NOMO-1 treated with dmso at 0.1 percent for 144 hours (cell line): ENCODE measurements at regions not wholly inside any gene's neighbourhood (a gene's known extent, or its start where the extent isn't known, plus 50 kb on each side); places are given as distances from the start of the nearest gene placed in this dataset.

Experiments used
- DNase-seq: peaks from one replicate; lab custom pipeline; 2025; ENCODE audit not compliant: unreplicated experiment; lab: John Stamatoyannopoulos, UW

DNA sequence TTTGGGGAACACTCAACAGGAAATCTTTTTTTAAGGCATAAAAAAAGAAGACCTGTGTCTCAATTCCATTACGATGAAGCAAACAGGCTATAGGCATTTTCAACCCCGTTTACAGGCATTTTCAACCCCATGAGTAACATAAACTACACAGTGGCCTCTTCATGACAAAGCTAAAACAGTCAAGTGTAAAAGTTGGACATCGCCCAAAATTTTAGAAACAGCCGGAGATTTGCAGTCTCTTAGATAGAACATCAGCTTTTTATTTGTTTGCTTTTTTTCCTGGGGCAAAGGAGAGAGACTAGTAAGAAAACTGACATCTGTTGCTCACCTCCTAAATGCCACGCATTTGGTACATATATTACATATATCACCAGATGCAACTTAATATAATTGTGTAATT is 173.7 kb downstream of the CMPK2 start:
- no peak for DNase-seq

DNA sequence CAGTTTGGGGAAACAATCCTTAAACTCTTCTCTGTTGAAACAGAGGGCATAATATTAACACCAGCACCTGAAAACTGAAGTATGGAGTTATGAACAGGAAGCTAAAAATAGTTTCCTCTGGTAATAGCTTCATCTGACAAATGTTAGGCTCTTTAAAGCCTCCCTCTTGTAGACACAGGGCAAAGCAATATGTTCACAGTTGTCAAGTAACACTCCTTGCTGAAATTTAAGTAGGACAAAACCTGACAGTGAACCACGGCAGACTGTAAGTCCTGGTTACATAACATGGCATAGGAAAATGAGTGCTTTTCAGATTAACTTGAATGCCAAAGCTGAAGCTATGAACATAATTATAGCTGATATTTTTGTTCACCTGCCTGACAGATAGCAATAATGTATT is 172.9 kb downstream of the CMPK2 start:
- DNase-seq: no peak

DNA sequence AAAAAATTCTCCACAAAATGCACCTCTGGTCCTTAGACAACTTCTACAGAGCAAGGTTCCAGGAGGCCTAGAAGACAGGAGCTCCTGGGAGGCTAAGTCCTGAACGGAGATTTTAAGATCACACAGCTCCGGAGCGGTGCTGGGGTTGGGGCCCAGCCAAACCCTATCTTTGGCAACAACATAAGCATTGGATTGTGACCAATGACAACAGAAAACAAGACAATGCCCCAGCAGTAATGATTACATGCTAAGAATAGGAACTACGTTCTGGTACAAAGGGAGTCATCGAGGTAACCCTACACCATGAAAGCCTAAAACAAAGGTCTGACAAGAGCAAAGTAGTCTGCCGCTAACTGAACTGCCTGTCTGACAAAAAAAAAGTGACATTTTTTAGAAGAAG is 171.2 kb downstream of the CMPK2 start:
- no peak for DNase-seq

DNA sequence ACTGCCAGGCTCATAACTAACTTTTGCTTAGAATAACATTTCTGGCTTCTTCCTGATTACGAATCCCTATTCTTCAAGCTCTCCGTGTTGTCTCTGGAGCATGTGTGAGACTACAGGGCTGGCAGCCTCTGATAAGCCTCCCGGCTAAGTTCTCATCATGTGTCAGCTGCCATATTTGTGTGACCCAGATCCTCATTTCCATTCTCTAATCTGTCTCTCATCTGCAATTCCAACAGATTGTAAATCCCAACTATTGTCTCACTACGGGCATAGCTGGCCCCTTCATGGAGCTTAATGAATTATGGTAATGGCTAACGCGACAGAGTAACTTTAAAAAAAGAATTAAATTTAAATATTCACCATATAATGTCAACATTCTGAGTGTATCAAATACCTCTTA is 165.4 kb downstream of the CMPK2 start:
- no peak for DNase-seq

DNA sequence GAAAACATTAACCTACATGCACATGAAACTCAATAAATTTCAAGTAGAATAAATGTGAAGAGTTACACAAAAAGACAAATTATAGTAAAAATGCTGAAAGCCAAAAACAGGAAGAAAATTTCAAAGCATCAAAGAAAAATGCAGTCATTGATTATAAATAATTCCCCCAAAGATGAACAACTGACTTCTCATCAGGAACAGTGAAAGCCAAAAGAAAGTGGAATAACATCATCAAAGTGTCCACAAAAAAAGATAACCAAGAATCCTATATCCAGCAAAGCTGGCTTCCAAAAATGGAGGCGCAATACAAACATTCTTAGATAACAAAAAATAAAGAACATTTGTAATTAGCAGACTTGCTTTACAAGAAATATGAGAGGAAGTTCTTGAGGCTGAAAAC is 161.6 kb downstream of the CMPK2 start:
- DNase-seq: no peak

DNA sequence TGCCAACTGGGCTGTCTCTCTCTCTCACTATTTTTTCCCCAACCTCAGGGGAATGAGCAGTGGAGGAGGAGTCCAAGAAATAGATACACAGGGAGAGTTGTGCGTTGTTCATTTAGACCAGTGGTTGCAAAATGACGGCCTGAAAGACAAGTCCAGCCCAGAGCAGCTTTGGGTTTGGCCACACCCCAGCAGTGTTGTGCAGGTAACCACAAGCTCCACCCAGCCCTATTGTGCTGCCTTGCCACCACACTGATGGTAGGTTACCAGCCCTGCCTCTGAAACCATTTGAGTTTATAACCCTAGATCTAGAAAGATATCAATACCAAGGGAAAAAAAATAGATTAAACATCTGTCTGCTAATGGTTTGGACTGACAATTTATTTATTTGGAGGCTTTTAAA is 144.3 kb downstream of the CMPK2 start:
- DNase-seq: no peak

DNA sequence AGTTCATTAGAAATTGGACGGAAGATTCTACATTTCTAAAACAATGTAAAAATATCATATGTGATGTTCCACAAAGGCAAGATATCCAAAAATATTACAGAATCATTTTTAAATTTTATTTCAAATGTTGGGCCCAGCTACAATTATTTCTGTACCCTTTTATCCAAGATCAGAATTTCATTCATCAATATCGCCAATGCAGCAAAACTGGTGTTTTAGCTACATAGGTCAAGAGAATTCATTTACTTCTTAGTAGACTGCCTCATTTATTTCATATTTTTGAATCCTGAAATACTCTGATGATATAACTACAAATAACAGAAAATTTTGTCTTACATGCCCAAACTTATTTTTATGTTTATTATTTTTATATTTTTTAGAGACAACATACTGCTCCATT is 143.1 kb downstream of the CMPK2 start:
- no peak for DNase-seq

DNA sequence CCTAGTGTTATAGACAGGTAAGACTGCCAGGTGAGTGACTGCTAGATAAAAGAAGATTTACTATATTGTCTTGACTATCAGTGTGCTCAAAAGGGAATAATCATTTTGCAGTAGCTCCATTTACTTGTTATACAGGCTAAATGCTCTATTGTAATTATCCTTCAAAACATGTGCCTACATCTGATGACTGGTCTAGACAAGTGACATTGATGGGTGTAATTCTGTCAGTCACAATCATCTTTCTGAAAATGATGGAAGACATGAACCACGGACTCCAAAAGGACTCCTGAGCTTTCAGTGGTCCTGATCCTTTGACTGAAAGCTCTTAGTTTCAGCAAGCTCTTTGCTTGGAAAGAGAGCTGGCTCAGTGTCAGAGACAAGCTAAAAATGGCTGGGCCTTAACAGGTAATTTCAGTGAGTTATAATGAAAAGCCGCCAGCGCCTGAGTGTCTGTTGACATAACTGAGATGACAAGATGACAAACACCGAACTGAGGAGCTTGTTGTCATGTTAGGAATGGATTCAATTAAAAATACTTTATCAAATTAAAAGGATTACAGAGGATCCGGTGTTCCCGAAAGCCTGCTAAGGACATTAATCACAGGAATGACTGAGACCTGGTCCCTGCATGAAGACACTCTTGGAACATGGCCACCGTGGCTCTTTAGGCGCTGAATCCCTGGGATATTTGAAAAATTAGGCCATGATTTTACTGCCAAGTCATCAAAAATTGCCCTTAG is 141.7 kb downstream of the CMPK2 start:
- no peak for DNase-seq

DNA sequence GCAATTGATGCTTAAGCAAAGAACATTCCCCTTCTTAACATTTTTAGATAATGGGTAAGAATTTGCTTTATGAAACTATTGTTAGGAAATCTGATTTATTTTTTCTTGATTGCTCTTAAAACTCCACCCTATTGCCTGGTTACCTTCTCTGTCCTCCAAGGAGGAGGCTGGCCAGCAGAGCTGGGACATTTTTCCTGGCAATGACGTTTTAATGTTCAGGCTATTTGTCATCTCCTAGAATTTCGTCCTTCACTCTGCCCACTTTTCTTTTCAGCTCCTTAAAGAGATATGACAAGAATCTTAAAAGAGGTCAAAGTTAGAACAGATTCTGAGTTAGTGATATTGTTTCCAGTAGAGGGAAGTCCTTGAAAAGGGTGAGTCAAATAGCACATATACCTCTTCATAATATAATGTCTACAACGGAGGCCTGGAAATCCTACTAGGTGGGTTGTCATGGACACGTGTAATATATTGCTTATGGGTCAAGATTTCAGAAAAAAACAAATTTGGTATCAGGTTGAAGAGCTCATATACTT is 141.0 kb downstream of the CMPK2 start:
- DNase-seq: no peak

DNA sequence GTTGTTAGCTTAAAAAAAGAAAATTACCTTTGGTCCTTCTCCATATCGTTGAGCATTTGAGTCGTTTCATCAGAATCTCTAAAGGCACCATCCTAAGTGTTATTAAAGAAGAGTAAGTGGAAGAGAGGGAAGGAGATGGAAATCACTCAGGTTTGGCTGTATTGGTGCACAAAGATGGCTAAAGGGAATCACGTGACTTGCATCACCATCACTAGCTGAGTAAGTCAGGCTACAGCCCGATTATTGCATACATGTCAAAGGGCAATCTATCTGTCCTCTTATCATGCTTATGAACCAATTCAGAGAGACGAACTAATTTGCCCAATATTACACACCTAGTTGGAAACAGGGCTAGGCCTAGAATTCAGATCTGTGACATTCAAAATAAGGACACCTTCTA is 137.6 kb downstream of the CMPK2 start:
- no peak for DNase-seq

DNA sequence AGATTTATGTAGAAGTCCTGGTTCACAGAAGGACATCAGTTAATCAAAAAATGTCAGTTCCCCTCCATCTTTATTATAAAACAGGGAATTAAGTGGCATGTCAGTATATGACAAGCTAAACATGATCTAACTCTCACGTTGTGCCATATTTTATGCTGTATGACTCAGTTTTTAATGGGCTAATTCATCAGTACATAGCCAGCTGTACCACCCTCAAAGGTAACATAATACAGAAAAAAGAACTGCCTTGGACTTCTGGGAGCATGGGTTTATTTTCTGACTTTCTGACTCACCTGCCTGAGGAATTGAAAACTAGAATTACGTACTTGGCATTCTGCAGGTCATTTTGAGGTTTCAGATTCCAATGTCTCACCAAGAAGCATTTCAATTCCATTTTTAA is 135.7 kb downstream of the CMPK2 start:
- no peak for DNase-seq

DNA sequence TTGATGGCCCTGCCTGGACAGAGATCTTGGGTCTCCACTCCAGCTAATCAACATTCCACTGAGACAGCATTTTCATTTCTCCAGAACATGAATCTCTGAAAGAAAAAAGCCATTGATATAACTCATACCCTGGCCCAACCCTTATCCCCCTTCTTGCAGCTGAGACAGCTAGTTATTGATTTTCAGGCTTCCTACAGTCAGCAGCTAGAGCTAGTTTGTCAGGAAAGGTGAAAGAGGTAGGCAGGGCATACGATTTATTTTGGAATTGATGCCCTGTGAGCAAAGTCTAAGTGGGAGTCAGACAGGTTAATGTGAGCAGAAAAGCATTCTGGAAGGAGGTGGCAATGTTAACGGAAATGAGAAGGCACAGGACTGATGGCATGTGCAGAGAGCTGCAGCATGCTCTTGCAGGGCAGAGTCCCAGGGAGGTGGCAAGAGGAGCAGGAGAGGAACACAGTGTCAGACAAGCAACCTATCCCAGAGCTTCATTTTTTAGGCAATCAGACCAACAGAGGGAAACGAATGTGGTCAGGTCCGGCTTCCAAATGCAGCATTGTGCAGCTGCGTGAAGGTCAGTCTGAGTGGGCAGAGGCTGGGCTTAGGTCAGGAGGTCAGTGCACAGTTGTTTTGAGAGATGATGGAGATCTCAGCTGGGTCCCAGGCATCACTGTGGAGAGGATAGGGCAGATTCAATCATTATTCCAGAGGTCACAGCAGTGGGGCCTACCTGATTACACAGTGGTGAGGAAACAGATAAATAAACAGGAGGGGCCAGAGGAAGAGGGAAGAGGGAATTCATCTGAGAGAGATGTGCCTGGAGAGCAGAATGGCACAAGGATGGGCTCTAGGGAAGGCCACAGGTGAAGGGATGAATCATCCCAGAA is 134.8 kb downstream of the CMPK2 start:
- DNase-seq: no peak

DNA sequence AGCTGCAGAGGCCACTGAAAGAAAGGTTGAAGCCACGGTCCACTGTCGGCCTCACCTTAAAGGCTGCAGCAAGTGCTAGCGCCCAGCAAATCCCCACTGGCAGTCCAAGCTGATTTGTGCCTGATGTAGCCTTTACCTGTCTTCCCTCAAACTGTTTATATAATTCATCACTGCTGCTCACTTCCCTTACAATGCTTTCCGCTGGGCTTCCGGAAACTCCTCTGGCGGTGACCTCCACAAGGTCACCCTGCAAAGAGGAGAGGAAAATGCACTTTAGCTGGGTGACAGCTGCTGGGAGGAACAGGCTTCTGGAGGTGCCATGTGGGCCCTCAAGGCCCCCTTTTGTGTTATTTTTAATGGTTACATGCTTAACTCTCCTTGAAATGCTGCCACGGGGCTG is 126.2 kb downstream of the CMPK2 start:
- no peak for DNase-seq

DNA sequence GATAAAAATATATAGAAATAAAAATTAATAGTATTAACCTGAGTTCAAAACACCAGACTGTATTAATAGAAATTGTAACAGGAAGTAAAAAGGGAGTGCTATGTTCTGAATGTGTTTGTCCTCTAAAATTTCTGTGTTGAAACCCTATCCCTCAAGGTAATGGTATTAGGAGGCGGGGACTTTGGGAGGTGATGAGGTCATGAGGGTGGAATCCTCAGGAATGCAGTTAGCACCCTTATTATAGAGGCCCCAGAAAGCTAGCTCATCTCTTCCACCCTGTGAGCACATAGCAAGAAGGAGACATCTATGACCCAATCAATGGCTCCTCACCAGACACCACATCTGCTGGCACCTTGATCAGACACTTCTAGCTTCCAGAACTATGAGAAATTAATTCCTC is 124.5 kb downstream of the CMPK2 start:
- DNase-seq: no peak

DNA sequence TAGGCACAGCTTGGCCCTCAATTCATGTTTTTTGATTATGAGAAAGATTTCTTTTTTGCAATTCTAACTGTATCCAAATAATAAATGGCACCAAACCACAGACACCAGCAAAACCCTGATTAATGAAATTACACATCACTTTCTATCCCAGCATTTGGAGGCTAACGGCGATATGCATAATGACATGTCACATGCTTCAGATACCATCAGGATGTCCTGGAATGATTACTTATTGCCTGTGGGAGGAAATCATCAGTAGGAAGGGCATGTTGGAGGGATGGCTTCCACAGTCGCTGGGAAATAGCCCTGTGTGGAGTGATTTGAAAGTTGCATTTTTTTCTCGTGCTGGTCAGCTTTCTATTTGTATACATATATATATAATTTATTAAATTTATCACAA is 121.7 kb downstream of the CMPK2 start:
- no peak for DNase-seq

DNA sequence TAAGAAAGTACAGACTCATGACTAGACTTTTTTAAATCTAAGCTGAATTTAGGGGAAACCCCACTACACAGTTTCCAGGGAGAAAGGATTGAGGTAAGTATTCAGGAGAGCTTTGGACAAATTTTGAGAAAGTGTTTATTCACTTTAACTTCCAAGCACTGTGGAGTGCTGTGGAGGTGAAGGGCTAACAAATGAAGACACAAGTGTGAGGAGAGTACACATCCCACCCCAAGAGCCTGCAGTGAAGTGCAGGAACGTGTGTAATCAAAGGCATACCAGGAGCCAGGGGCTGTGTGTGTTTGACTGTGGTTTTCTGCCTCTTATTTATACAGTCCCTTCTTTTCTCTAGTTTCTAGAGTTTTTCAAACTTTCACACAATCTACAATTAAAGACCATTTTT is 118.3 kb downstream of the CMPK2 start:
- no peak for DNase-seq

DNA sequence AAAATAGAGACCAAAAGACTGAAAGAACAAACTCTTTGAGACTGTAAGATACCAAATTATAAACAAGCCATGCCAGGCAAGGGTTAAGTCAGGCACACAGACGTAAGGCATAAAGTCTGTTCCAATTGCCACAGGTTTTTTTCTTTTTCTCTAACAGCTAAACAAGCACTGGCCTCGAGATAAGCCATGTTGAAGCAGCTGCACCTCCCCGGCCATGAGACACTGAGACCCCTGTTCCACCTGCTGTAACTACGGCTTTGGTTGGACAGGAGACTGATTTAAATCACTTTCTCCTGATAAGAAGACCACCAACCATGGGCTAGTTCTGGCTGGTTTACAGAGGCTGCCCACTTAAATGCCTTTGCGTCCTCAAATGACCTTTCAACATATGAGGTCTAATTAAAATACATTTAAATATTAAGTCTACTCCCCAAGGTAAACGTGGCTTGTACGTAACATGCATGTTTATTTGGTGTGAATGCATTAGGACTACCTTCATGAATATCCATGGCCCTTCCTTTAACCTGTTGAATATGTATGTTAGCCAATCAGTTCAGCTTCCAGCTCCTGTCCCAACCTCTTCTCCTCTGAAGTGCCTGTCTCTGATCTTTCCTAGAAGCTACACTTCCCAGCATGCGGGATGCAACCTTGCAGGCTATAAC is 117.2 kb downstream of the CMPK2 start:
- no peak for DNase-seq

DNA sequence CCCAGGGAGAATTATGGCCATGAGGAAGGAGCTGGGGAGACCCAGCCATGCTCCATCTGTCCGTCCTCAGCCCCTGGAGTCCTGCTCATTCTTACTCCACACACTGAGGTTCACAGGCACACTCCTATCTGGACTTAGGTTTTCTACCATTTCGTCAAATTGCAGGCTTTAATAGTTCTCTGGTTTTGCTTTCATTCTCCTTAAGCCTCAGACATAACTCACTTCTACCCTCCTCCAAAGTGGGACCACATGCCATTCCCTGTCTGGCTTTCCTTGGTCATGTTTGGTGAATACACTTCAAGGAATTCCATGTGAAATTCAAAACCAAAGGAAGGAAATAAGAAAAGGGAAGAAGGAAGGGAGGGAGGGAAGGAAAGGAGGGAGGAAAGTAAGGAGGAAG is 115.7 kb downstream of the CMPK2 start:
- no peak for DNase-seq

DNA sequence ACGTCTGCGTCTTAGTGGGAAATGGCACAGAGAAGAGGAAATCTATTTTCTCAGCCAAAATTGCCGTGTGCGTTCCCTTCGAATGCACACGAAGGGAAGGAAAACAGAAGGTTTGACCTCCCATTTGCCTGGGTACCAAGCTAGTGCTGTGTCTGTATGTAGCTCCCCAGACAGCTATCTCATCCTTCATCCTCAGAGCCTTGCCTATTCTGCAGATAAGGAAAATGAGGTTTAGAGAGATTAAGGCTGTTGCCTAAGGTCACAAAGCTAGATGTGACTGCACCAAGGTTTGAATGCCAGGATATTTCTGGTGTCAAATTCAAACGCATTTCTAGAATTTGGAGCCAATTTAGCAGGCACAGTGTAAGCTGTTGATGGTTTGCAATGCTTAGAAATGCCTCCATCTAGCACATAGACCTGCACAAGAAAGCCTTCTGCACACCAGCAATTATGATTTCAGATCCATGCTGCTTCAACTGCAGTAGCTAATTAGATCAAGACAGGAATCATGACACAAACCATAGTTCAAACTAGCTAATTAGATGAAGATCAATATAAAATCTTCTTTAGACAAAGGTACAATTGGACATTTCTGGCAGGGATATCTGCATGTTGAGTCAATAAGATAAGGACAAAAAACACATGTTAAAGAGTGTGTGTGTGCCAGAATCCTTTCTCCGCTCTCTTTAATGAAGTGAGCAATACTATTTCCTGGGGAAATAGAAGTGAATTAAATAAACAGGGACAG is 115.1 kb downstream of the CMPK2 start:
- no peak for DNase-seq

DNA sequence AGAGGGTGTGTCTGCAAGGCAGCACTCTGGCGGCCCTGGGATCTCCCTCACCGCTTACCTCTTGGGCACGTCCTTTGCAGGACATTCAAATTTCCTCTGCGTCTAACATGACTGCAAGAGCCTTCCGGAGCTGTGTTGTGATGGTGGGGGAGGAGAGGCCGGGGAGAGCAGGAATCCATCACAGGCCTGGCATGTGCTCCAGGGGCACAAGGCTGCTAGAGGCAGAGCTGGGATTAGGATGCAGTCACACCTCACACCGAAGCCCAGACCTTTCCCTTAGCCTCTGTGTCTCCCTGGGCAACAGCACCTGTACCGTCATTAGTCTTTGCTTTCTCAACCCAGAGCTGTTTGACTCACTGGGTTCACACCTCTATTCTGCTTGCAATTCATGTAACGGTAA is 111.3 kb downstream of the CMPK2 start:
- no peak for DNase-seq

DNA sequence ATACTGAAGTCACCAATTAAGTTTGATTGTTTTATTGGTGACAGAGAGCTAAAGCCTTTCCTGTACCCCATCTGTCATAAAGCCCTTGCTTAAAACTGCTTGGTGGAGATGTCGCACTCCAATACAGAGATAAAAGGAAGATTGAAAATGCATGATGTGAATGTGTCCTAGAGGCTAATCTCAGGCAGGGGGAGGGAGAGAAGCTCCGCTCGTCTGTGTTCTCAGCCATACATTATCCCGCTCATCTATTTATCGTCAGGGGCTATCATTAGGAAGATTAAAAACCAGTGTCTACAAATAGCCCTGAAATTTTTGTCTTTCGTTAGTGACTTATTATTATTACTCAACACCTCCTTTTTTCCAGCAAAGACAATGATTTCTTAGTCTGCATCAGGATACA is 110.3 kb downstream of the CMPK2 start:
- no peak for DNase-seq
